ENCODE measurements at regions not wholly inside any gene's neighbourhood (a gene's known extent, or its start where the extent isn't known, plus 50 kb on each side); places are given as distances from the start of the nearest gene placed in this dataset.

- no peak overlapping the region; a peak in 1 of 4 replicates for H3K27ac ChIP-seq (ENCODE audit: low read depth in 2 of 2, low read length in 1 of 2)
- no peaks in the 10 kb centered on the region for H3K9me3 ChIP-seq
- no peaks in the 10 kb centered on the region for H3K36me3 ChIP-seq (replicated peaks in 1 of 2; ENCODE audit: control insufficient read depth in 1 of 2, insufficient read depth in 2 of 2, low read length in 1 of 2)
- no peaks in the 10 kb centered on the region; the same call in 1 of the 2 replicates for H3K27me3 ChIP-seq (ENCODE audit: insufficient read depth)
- 48% methylated on average over 4 of the region's 4 CpGs for WGBS (ENCODE audit: low lambda C conversion rate)
- no peaks in the 10 kb centered on the region for H3K9me2 ChIP-seq
- H3K9ac ChIP-seq: no peak overlapping the region
- no peak overlapping the region for H3K4me2 ChIP-seq
- no peak for DNase-seq
- H3F3A ChIP-seq (replicated peaks; ENCODE audit: insufficient read depth): no peaks in the 10 kb centered on the region
- ChIA-PET POLR2A (interaction anchor here (0.6 kb wide), 1 partner anchor 23 kb away, joined by 4 read pairs; no protein-coding TSS in a partner anchor), CTCF (interaction anchor here (0.8 to 1.0 kb wide), 2 partner anchors 18 to 29 kb away, joined by 3 read pairs; no protein-coding TSS in a partner anchor)
- no peaks in the 10 kb centered on the region for H3K79me2 ChIP-seq (ENCODE audit: insufficient read depth)
- peaks cover 0 to 23% of the 10 kb centered on the region in 2 experiments; a peak in 1 of 4 replicates for H3K4me1 ChIP-seq (ENCODE audit: control insufficient read depth in 1 of 2, insufficient read depth in 2 of 2, low read depth in 1 of 2, low read length in 1 of 2)
- no peak for TF ChIP-seq EZH2phosphoT487 (IDR thresholded peaks at IDR 0.05; ENCODE audit: borderline replicate concordance, low read depth)
- no peaks in the 10 kb centered on the region for H4K20me1 ChIP-seq (ENCODE audit: insufficient read depth)
- no peak overlapping the region for H2AFZ ChIP-seq (ENCODE audit: low read depth)
- H3K4me3 ChIP-seq (ENCODE audit: low read depth in 2 of 2, low read length in 1 of 2): no peak overlapping the region
Measured at GRCh38 chr11:115696563-115696962, 192.3 kb upstream of the CADM1 start.

DNA sequence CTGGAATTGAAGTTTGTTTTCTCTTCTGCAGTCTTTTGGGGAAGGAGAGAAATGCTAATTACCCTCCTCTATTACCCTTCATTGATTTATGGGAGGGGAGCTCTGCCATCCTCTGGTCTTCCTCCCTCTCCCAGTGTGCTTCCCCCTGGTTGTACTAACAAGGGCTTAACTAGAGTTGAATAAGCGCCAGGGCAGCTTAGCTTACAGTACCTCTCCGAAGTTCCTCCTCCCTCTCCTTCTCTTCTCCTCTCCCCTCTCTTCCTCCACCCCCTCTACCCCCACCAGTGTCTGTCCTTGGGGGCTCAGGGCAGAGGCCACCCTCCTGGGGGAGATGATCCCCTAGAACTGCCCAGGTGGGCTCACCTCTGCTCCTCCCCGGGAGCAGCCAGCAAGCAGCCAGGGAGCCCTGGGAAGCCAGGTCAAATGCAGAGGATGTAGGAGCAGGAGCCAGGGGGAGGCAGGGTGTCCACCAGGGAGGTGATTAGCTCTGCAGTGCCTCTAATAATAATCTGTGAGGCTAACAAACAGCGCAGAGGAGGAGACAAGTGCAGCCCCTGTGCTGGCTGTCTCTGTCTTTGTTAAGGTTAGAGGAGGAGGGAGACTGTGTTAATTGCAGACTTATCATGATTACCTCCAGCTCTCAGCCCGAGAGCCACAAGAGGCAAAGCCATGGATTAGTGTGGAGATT lies 191.6 kb upstream of the CADM1 start:
- Histone ChIP-seq H3K79me2 (ENCODE audit: insufficient read depth) (no peaks in the 10 kb centered on the region), H3K9me3 (no peaks in the 10 kb centered on the region), H3K9me2 (no peaks in the 10 kb centered on the region), H3K4me3 (ENCODE audit: low read depth in 2 of 2, low read length in 1 of 2) (no peak overlapping the region), H3K4me1 (ENCODE audit: control insufficient read depth in 1 of 2, insufficient read depth in 2 of 2, low read depth in 1 of 2, low read length in 1 of 2) (peaks cover 0 to 18% of the 10 kb centered on the region in 2 experiments; a peak in 1 of 4 replicates), H3K4me2 (no peak overlapping the region), H2AFZ (ENCODE audit: low read depth) (no peak overlapping the region), H3F3A (replicated peaks; ENCODE audit: insufficient read depth) (no peaks in the 10 kb centered on the region), H3K36me3 (replicated peaks in 1 of 2; ENCODE audit: control insufficient read depth in 1 of 2, insufficient read depth in 2 of 2, low read length in 1 of 2) (no peaks in the 10 kb centered on the region), H3K27ac (ENCODE audit: low read depth in 2 of 2, low read length in 1 of 2) (no peak overlapping the region), H3K9ac (no peak overlapping the region), H3K27me3 (ENCODE audit: insufficient read depth) (no peaks in the 10 kb centered on the region; the same call in 1 of the 2 replicates), H4K20me1 (ENCODE audit: insufficient read depth) (no peaks in the 10 kb centered on the region)
- WGBS (ENCODE audit: low lambda C conversion rate): 45% methylated on average over 5 of the region's 5 CpGs
- CTCF ChIA-PET: interaction anchor here (1.0 kb wide), 1 partner anchor 17 kb away, joined by 3 read pairs; no protein-coding TSS in a partner anchor
- no peak for DNase-seq
- TF ChIP-seq EP300 (IDR thresholded peaks at IDR 0.05; ENCODE audit: borderline replicate concordance in 1 of 2, low read depth in 1 of 2, low read length in 1 of 2) (no peak), USF1 (IDR thresholded peaks at IDR 0.05; ENCODE audit: borderline replicate concordance, low read depth) (no peak), GABPA (IDR thresholded peaks at IDR 0.05; ENCODE audit: low read depth) (no peak), RCOR1 (IDR thresholded peaks at IDR 0.05; ENCODE audit: low read length) (no peak), IRF3 (IDR thresholded peaks at IDR 0.05; ENCODE audit: low read depth, low read length) (no peak), NFIC (IDR thresholded peaks at IDR 0.05; ENCODE audit: borderline replicate concordance) (no peak), MEF2A (IDR thresholded peaks at IDR 0.05; ENCODE audit: borderline replicate concordance, low read depth) (no peak), PBX3 (IDR thresholded peaks at IDR 0.05) (no peak), FOXM1 (IDR thresholded peaks at IDR 0.05; ENCODE audit: low read depth) (no peak), SIN3A (IDR thresholded peaks at IDR 0.05; ENCODE audit: borderline replicate concordance, low read depth, low read length) (no peak), REST (IDR thresholded peaks at IDR 0.05; ENCODE audit: low read depth, low read length) (no peak), ZBTB33 (IDR thresholded peaks at IDR 0.05; ENCODE audit: borderline replicate concordance, low read depth) (no peak), EZH2phosphoT487 (IDR thresholded peaks at IDR 0.05; ENCODE audit: borderline replicate concordance, low read depth) (no peak), TEAD4 (IDR thresholded peaks at IDR 0.05; ENCODE audit: borderline replicate concordance, insufficient read depth) (no peak), NRF1 (IDR thresholded peaks at IDR 0.05; ENCODE audit: low read depth, low read length) (no peak), SMC3 (IDR thresholded peaks at IDR 0.05; ENCODE audit: low read depth, low read length) (no peak), MXI1 (IDR thresholded peaks at IDR 0.05; ENCODE audit: low read depth, low read length) (no peak)
- POLR2A ChIA-PET: no interaction called here

All from SK-N-SH (cell line).